Posterior vena cava (tissue), 2 donors: ENCODE measurements at regions not wholly inside any gene's neighbourhood (a gene's known extent, or its start where the extent isn't known, plus 50 kb on each side); places are given as distances from the start of the nearest gene placed in this dataset.
"Not testable (repeated sequence)": the region's sequence is repeated elsewhere in the genome, so short reads cannot be mapped to it uniquely, and the experiment has no call there.

Experiments used
- DNase-seq: peaks from one replicate; pipeline ENCODE4 v3.0.0-alpha.2; 2020; ENCODE audit warnings: low spot score
- intact Hi-C, 2 donors: fragments of 100-400 bp; cut with DNase I; formaldehyde crosslinking; loops; one replicate each; pipeline versions ENCODE4 v1.14.1 to v1.14.2; 2022 to 2023
- donor health status: DM: yes; HTN: yes; CAD: no.
- donor health status: DM: yes; HTN: yes; CAD: no.

GRCh38 chr10:124252097-124252715 is 158.8 kb upstream of the CHST15 start:
- DNase-seq: no peak
- intact Hi-C loops: no loop called here

GRCh38 chr10:124251317-124252065 is 158.1 kb upstream of the CHST15 start:
- intact Hi-C loops: no loop called here

DNA sequence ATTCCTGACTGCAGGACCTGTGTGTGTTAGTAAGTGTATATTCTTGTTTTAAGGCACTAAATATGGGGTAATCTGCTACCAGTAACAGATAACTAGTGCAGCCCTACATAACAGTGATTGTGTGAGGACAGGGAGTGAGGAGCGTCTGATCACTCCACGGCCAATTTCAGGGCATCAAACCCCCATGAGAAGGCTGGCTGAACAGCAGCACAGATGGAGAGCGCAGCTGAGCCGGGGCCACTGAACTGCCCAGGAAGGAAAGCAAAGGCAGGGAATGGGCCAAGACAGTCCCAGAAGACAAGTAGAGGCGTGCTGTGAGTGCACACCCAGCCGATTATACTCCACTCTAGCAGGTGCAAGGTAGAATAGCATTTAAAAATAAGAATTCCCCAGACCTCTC is 157.1 kb upstream of the CHST15 start:
- intact Hi-C loops: no loop called here

More at GRCh38 chr10:124251317-124252065, 158.1 kb upstream of the CHST15 start:
- DNase-seq: no peak

DNA sequence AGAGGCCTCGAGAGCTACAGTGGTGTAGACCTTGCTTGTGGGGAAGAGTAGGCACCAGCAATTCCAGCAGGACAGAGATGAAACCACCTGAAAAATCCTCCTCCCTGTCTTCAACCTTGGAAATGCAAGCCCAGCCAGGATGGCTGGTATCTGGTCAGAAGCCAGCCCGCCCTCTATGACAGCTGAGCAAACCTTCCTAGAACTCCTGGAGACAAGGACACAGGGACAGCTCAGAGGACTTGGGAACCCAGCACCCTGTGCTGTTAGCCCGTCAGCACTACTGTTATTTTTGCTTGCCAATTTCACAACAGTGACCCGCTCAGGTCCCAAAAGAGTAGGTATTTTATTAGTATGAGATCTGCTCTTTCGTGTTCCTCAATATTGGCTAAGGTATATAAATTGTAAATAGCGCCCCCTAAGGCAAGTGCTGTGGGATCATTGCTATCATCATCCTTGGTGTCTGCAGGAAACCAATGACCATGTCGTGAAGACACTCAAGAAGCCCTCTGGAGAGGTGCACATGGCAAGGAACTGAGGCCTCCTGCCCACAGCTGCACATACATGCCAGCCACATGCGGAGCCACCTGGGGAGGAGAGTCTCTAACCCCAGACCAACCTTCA is 156.5 kb upstream of the CHST15 start:
- intact Hi-C loops: loop anchor here in 1 of 2 donors (2.0 kb wide), 1 partner anchor 147 kb away; no protein-coding TSS in a partner anchor
- DNase-seq: no peak

More for the DNA sequence above, 157.1 kb upstream of the CHST15 start:
- DNase-seq: no peak

GRCh38 chr10:124249196-124249595 is 155.8 kb upstream of the CHST15 start:
- intact Hi-C loops: loop anchor here in 1 of 2 donors (2.0 kb wide), 1 partner anchor 146 kb away; no protein-coding TSS in a partner anchor

GRCh38 chr10:124248056-124249045 is 155.0 kb upstream of the CHST15 start:
- no peak for DNase-seq
- intact Hi-C loops: loop anchor here in 1 of 2 donors (2.0 kb wide), 1 partner anchor 146 kb away; no protein-coding TSS in a partner anchor

More at GRCh38 chr10:124249196-124249595, 155.8 kb upstream of the CHST15 start:
- DNase-seq: no peak

- intact Hi-C loops: no loop called here
- peak; percentile 71 for DNase-seq
These were observed 152.5 kb upstream of the CHST15 start for GRCh38 chr10:124245806-124246440.

DNA sequence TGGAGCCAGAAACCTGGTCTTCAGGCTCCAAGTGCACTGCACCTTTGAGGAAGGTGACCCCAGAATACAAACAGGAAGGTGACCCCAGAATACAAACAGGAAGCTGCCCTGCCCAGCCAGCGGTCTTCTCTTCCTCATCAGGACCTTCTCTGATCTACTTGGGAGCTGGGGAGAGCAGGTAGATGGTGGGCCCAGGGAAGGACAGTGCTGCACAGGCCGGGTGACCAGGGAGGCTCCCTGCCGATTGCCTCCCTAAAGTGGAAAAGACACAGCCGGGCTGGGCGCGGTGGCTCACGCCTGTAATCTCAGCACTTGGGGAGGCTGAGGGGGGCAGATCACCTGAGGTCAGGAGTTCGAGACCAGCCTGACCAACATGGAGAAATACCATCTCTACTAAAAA is 151.8 kb upstream of the CHST15 start:
- DNase-seq: peak; percentile 31
- intact Hi-C loops: no loop called here

DNA sequence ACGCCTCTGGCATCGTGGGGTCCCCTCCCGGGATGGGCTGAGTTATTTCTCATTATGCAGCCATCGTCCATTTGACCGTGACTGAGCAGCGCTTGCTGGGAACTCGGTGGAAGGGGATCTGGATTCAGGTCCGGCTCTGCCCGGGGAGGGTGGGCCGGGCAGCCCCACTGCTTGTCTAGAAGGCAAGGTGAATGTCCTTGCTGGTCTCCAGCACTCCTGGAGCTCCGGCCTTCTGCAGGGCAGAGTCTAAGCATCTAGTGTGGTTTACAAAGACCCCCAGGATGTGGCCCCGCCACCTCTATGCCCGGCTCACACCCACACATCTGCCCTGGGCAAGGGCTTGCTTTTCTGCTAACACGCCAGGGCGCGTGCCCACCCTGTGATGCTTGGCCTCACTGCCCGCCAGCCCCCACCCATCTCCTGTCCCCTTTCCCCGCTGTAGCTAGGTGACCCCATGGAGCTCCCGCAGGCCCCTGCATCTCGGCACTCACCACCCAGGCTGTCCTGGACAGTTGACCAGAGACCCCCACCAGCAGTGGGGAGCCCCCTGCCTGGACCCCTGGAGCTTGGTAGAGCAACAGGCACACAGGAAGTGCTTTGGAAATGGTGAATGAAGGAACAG is 151.0 kb upstream of the CHST15 start:
- no peak for DNase-seq

GRCh38 chr10:124243702-124244121 is 150.3 kb upstream of the CHST15 start:
- DNase-seq: no peak
- intact Hi-C loops: no loop called here

More for the DNA sequence above, 151.0 kb upstream of the CHST15 start:
- intact Hi-C loops: no loop called here

GRCh38 chr10:124242791-124243190 is 149.4 kb upstream of the CHST15 start:
- intact Hi-C loops: no loop called here
- DNase-seq: no peak

DNA sequence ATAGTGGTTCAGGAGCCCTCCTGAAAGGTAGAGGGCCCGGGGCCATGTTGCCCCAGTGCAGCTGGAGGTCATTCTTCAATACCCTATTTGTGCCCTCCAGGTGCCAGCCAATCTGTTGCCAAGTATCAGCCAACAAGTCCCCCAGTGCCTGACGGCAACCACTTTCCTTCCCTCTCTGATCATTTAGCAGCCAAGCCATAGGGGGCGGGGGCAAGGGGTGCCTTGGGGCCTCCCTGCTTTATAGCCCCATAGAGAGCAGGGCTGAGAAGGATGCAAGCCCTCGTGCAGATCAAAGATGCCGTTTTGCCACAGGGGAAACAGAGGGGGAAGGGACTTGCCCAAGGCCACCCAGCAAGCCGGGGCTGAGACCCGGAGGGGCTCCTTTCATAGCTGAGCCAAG is 149.0 kb upstream of the CHST15 start:
- intact Hi-C loops: no loop called here
- no peak for DNase-seq

DNA sequence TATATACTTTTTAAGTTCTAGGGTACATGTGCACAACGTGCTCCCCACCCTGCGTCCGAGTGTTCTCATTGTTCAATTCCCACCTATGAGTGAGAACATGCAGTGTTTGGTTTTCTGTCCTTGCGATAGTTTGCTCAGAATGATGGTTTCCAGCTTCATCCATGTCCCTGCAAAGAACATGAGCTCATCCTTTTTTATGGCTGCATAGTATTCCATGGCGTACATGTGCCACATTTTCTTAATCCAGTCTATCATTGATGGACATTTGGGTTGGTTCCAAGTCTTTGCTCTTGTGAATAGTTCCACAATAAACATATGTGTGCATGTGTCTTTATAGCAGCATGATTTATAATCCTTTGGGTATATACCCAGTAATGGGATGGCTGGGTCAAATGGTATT is 148.1 kb upstream of the CHST15 start:
- intact Hi-C loops, DNase-seq: not testable (repeated sequence)

DNA sequence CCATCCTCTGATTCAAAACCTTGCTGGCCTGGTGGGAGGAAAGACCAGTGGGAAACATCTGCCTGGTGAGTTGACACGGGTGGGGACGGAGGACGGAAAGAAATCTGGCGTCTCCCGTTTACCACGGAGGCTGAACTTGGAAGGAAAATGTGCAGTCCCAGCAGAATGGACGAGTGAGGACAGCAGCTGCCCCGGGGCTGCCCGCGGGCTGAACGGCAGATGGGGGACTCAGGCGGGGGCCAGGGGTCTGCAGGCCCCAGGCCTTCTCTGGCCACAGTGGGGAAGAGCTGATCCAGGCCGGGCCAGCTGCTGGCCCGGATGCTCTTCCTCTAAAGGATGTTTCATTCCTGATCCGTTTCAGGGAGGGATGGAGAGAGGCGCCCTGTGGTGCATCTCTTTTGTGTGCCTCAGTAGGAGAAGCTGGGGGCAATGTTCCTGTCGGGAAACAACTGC is 147.5 kb upstream of the CHST15 start:
- no peak for DNase-seq

DNA sequence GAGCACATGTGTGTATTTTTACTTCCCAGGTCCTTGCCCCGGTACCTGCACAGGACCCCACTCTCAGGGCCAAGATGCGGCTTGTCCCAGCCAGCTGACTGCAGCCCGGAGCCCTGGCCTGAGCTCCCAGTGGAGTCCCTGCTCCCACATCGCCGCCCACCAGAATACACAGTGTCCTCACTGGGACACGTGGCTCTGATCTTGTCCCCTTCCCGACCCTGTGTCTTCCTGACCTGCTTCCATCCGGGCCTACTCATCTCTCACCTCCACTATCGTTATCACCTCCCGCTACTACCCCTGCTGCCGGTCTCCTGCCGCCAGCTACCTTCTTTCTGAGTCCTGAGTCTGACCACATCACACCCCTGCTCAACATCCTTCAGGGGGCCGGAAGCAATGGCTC is 146.3 kb upstream of the CHST15 start:
- DNase-seq: no peak
- intact Hi-C loops: no loop called here

More for the DNA sequence above, 147.5 kb upstream of the CHST15 start:
- intact Hi-C loops: no loop called here

DNA sequence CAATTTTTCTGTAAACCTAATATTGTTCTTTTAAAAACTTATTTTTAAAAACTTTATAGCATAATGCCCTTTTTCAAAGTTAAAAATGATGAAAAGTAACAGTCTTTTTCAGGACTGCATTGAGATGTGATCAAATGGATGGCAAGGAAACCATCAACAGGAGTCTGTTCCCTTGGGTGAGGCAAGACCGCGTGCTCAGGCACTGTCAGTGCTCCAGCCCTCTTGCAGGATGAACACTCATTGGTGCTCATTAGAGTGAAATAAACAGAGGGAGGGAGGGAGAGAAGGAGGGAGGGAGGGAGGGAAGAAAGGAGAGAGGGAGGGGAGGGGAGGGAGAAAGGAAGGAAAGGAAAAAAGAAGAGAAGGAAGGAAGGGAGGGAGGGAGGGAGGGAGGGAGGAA is 145.7 kb upstream of the CHST15 start:
- intact Hi-C loops: no loop called here
- no peak for DNase-seq

- intact Hi-C loops: no loop called here
- no peak for DNase-seq
These were observed 145.0 kb upstream of the CHST15 start for GRCh38 chr10:124238367-124238766.
